M059J (cell line): ENCODE measurements at regions not wholly inside any gene's neighbourhood (a gene's known extent, or its start where the extent isn't known, plus 50 kb on each side); places are given as distances from the start of the nearest gene placed in this dataset.
"Not testable (repeated sequence)": the region's sequence is repeated elsewhere in the genome, so short reads cannot be mapped to it uniquely, and the experiment has no call there.

Experiments used
- DNase-seq: peaks from one replicate; pipeline ENCODE4 v3.0.0-alpha.2; 2012; ENCODE audit warnings: low read depth

- peak; percentile 81 for DNase-seq
These were observed 1020.2 kb downstream of the NR2F1-AS1 start for GRCh38 chr5:92560698-92561401.

GRCh38 chr5:92559781-92560180 lies 1021.2 kb downstream of the NR2F1-AS1 start:
- peak; percentile 54 for DNase-seq

GRCh38 chr5:92559331-92559730 lies 1021.7 kb downstream of the NR2F1-AS1 start:
- DNase-seq = no peak

GRCh38 chr5:92556747-92557146 lies 1024.3 kb downstream of the NR2F1-AS1 start:
- DNase-seq = no peak

- DNase-seq = no peak
These were observed 1026.5 kb downstream of the NR2F1-AS1 start for GRCh38 chr5:92554447-92555085.

GRCh38 chr5:92553326-92553725 lies 1027.7 kb downstream of the NR2F1-AS1 start:
- no peak for DNase-seq

GRCh38 chr5:92552206-92553160 lies 1028.5 kb downstream of the NR2F1-AS1 start:
- peak; percentile 92 for DNase-seq

GRCh38 chr5:92548346-92548745 lies 1032.7 kb downstream of the NR2F1-AS1 start:
- peak; percentile 15 for DNase-seq

GRCh38 chr5:92544596-92544995 lies 1036.4 kb downstream of the NR2F1-AS1 start:
- no peak for DNase-seq

GRCh38 chr5:92544036-92544435 lies 1037.0 kb downstream of the NR2F1-AS1 start:
- DNase-seq = no peak

- no peak for DNase-seq
These were observed 1037.8 kb downstream of the NR2F1-AS1 start for GRCh38 chr5:92543201-92543600.

- DNase-seq = not testable (repeated sequence)
These were observed 1039.0 kb downstream of the NR2F1-AS1 start for GRCh38 chr5:92542017-92542416.

GRCh38 chr5:92527311-92528078 lies 1053.5 kb downstream of the NR2F1-AS1 start:
- DNase-seq = peak; percentile 50

- DNase-seq = no peak
These were observed 1055.9 kb downstream of the NR2F1-AS1 start for GRCh38 chr5:92525131-92525530.

- no peak for DNase-seq
These were observed 1061.0 kb downstream of the NR2F1-AS1 start for GRCh38 chr5:92519811-92520632.

GRCh38 chr5:92518318-92518904 lies 1062.6 kb downstream of the NR2F1-AS1 start:
- peak; percentile 67 for DNase-seq

GRCh38 chr5:92514896-92515295 lies 1066.1 kb downstream of the NR2F1-AS1 start:
- no peak for DNase-seq

- peak; percentile 35 for DNase-seq
These were observed 1068.0 kb downstream of the NR2F1-AS1 start for GRCh38 chr5:92513067-92513466.

GRCh38 chr5:92508271-92508670 lies 1072.7 kb downstream of the NR2F1-AS1 start:
- DNase-seq = peak; percentile 25

GRCh38 chr5:92505925-92506324 lies 1075.1 kb downstream of the NR2F1-AS1 start:
- DNase-seq = peak; percentile 41
